ENCODE measurements at regions not wholly inside any gene's neighbourhood (a gene's known extent, or its start where the extent isn't known, plus 50 kb on each side); places are given as distances from the start of the nearest gene placed in this dataset.

DNA sequence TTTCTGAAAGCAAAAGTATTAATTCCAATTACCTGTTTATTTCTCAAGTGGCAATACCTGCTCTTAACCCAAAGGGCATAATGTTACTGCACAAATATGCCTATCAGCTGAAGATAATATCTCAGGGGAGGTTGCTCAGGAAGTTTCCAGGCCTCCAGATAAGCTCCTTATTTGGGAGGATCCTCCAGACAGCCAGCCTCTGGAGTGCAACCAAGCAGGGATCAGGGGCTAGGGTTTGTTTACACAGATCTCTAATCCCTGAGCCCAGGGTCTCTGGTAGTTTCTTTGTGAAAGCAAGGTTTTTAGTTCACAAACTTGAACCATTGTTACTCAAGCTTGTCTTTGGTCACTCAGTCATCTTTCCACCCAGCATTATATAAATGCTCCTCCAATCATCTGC lies 124.4 kb downstream of the SLC38A4 start:
- no peak for FAIRE-seq
- Histone ChIP-seq H3K4me1 (no peaks in the 10 kb centered on the region), H3K27ac (no peak overlapping the region), H3K4me3 (no peak overlapping the region), H3K4me2 (no peak overlapping the region), H3K9me3 (peaks cover 7% of the 10 kb centered on the region)
- TF ChIP-seq, protein P1, sequence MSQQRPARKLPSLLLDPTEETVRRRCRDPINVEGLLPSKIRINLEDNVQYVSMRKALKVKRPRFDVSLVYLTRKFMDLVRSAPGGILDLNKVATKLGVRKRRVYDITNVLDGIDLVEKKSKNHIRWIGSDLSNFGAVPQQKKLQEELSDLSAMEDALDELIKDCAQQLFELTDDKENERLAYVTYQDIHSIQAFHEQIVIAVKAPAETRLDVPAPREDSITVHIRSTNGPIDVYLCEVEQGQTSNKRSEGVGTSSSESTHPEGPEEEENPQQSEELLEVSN (IDR thresholded peaks at IDR 0.05; ENCODE audit: borderline replicate concordance, low read depth), result no peak
- TF ChIP-seq ZFP36 (IDR thresholded peaks at IDR 0.05; ENCODE audit: borderline replicate concordance, partially characterized antibody), result no peak
- TF ChIP-seq, protein P2, sequence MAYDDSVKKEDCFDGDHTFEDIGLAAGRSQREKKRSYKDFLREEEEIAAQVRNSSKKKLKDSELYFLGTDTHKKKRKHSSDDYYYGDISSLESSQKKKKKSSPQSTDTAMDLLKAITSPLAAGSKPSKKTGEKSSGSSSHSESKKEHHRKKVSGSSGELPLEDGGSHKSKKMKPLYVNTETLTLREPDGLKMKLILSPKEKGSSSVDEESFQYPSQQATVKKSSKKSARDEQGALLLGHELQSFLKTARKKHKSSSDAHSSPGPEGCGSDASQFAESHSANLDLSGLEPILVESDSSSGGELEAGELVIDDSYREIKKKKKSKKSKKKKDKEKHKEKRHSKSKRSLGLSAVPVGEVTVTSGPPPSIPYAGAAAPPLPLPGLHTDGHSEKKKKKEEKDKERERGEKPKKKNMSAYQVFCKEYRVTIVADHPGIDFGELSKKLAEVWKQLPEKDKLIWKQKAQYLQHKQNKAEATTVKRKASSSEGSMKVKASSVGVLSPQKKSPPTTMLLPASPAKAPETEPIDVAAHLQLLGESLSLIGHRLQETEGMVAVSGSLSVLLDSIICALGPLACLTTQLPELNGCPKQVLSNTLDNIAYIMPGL (CRISPR knock-in tag; IDR thresholded peaks at IDR 0.05; ENCODE audit: borderline replicate concordance), result no peak
- TF ChIP-seq, protein P3, sequence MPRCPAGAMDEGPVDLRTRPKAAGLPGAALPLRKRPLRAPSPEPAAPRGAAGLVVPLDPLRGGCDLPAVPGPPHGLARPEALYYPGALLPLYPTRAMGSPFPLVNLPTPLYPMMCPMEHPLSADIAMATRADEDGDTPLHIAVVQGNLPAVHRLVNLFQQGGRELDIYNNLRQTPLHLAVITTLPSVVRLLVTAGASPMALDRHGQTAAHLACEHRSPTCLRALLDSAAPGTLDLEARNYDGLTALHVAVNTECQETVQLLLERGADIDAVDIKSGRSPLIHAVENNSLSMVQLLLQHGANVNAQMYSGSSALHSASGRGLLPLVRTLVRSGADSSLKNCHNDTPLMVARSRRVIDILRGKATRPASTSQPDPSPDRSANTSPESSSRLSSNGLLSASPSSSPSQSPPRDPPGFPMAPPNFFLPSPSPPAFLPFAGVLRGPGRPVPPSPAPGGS (IDR thresholded peaks at IDR 0.05), result no peak
- TF ChIP-seq, protein P4, sequence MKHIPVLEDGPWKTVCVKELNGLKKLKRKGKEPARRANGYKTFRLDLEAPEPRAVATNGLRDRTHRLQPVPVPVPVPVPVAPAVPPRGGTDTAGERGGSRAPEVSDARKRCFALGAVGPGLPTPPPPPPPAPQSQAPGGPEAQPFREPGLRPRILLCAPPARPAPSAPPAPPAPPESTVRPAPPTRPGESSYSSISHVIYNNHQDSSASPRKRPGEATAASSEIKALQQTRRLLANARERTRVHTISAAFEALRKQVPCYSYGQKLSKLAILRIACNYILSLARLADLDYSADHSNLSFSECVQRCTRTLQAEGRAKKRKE (CRISPR knock-in tag; IDR thresholded peaks at IDR 0.05; ENCODE audit: low read depth), result no peak
- TF ChIP-seq EHF (CRISPR knock-in tag; IDR thresholded peaks at IDR 0.05), result no peak
- no peak for TF ChIP-seq FOSL2 (IDR thresholded peaks at IDR 0.05)
- TF ChIP-seq FOSL2 (CRISPR knock-in tag; IDR thresholded peaks at IDR 0.05), result no peak
- no peak for TF ChIP-seq RARB (CRISPR knock-in tag; IDR thresholded peaks at IDR 0.05)
- TF ChIP-seq HOXA7 (CRISPR knock-in tag; IDR thresholded peaks at IDR 0.05), result no peak
- TF ChIP-seq, protein P5, sequence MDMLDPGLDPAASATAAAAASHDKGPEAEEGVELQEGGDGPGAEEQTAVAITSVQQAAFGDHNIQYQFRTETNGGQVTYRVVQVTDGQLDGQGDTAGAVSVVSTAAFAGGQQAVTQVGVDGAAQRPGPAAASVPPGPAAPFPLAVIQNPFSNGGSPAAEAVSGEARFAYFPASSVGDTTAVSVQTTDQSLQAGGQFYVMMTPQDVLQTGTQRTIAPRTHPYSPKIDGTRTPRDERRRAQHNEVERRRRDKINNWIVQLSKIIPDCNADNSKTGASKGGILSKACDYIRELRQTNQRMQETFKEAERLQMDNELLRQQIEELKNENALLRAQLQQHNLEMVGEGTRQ (IDR thresholded peaks at IDR 0.05), result no peak
- no peak for TF ChIP-seq CHD2 (IDR thresholded peaks at IDR 0.05; ENCODE audit: low read length, partially characterized antibody)
- TF ChIP-seq CHD4 (IDR thresholded peaks at IDR 0.05; ENCODE audit: borderline replicate concordance), result no peak
- TF ChIP-seq FOXS1 (CRISPR knock-in tag; IDR thresholded peaks at IDR 0.05), result no peak
- TF ChIP-seq, protein P6, sequence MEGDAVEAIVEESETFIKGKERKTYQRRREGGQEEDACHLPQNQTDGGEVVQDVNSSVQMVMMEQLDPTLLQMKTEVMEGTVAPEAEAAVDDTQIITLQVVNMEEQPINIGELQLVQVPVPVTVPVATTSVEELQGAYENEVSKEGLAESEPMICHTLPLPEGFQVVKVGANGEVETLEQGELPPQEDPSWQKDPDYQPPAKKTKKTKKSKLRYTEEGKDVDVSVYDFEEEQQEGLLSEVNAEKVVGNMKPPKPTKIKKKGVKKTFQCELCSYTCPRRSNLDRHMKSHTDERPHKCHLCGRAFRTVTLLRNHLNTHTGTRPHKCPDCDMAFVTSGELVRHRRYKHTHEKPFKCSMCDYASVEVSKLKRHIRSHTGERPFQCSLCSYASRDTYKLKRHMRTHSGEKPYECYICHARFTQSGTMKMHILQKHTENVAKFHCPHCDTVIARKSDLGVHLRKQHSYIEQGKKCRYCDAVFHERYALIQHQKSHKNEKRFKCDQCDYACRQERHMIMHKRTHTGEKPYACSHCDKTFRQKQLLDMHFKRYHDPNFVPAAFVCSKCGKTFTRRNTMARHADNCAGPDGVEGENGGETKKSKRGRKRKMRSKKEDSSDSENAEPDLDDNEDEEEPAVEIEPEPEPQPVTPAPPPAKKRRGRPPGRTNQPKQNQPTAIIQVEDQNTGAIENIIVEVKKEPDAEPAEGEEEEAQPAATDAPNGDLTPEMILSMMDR (IDR thresholded peaks at IDR 0.05), result no peak
- ChIA-PET CTCF (interaction anchor here (0.8 kb wide), 1 partner anchor 576 kb away, joined by 3 read pairs; no protein-coding TSS in a partner anchor), POLR2A (no interaction called here)
- ATAC-seq, result no peak
- no peak for DNase-seq (ENCODE audit: low read depth in 1 of 2, low spot score in 1 of 2)

DNA sequence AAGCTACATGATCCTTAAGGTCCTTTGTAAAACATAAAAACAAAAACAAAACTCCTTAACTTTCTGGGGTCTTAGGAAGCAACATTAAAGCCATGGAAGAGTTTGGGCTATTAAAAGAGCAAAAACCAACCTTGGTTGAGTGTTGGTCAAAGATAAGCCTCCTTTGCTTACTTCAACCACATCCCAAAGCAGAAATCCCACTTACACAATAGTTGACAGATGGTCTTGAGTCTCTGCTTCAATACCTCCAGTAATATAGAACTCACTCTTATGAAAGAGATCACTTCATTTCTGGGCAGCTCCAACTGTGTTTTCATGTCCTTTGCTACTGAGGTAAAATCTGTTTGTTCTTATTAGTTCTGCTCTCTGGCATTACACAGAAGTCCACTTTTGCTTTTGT lies 125.8 kb downstream of the SLC38A4 start:
- Histone ChIP-seq H3K4me1 (no peaks in the 10 kb centered on the region), H3K4me2 (no peak overlapping the region), H3K9me3 (peaks cover 7% of the 10 kb centered on the region), H3K27ac (no peak overlapping the region), H3K4me3 (no peak overlapping the region)
- ATAC-seq (no peak), DNase-seq (ENCODE audit: low read depth in 1 of 2, low spot score in 1 of 2) (no peak), FAIRE-seq (no peak)
- ChIA-PET CTCF (no interaction called here), POLR2A (no interaction called here)
- TF ChIP-seq HOXB13 (CRISPR knock-in tag; IDR thresholded peaks at IDR 0.05; ENCODE audit: low read depth), result no peak
- TF ChIP-seq, protein P2 (CRISPR knock-in tag; IDR thresholded peaks at IDR 0.05; ENCODE audit: borderline replicate concordance), result no peak
- no peak for TF ChIP-seq RAD21 (conservative IDR thresholded peaks at IDR 0.05 in 1 of 2, IDR thresholded peaks at IDR 0.05 in 1 of 2)
- TF ChIP-seq MYC (IDR thresholded peaks at IDR 0.05; ENCODE audit: borderline replicate concordance, low read length), result no peak
- TF ChIP-seq, protein P3 (IDR thresholded peaks at IDR 0.05), result no peak
- TF ChIP-seq, protein P7, sequence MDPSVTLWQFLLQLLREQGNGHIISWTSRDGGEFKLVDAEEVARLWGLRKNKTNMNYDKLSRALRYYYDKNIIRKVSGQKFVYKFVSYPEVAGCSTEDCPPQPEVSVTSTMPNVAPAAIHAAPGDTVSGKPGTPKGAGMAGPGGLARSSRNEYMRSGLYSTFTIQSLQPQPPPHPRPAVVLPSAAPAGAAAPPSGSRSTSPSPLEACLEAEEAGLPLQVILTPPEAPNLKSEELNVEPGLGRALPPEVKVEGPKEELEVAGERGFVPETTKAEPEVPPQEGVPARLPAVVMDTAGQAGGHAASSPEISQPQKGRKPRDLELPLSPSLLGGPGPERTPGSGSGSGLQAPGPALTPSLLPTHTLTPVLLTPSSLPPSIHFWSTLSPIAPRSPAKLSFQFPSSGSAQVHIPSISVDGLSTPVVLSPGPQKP (IDR thresholded peaks at IDR 0.05; ENCODE audit: low read depth, low read length), result no peak
- TF ChIP-seq, protein P4 (CRISPR knock-in tag; IDR thresholded peaks at IDR 0.05; ENCODE audit: low read depth), result no peak

Data from A549 (cell line).